ENCODE measurements at regions not wholly inside any gene's neighbourhood (a gene's known extent, or its start where the extent isn't known, plus 50 kb on each side); places are given as distances from the start of the nearest gene placed in this dataset.

DNA sequence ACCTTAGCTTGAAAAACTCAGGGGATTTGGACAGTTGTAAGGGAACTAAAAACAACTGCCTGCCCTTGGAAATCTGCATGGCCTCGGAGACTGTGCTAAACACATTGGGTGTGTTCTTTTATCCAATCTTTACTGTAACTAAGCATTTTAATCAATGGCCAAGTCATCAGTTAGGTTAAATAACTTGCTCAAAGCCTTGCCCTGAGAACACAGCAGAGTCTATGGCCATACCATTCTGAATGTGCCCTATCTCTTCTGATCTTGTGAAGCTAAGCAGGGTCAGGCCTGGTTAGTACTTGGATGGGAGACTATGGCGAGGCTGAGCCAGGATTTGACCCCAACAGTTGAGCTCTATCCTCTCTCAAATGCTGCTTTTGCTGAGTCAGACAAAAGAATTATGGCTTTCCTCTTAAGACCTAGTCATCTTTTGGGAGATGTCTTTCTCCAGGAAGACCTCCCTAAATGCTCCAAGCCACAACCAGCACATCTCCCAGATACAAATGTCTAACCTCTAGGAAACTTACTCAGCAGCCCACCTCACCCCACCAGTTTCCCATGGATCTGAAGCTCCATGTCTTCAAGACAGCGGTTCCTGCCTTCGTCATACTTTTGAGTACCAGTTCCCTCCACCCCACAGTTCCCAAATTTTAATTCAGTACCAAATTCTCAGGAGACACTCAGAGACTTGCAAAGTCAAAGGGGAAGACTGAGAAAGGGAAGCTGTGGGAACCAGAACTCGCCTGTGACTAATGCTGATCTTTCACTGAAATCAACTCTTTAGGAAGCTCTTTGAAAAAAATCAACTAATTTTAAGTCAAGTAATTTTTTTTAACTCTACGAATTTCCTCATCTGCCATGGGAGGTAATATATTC, 336.1 kb downstream of the MAF start (continued):
- TF ChIP-seq KLF6 (CRISPR knock-in tag; IDR thresholded peaks at IDR 0.05; ENCODE audit: borderline replicate concordance) (no peak), BDP1 (IDR thresholded peaks at IDR 0.05; ENCODE audit: insufficient read depth, insufficient read length) (no peak), MAFF (IDR thresholded peaks at IDR 0.05; ENCODE audit: low read length) (peak; percentile 59), ZNF316 (IDR thresholded peaks at IDR 0.05) (peak; percentile 80), NFE2L1 (tag; IDR thresholded peaks at IDR 0.05; ENCODE audit: borderline replicate concordance, low read depth) (no peak), ELF2 (CRISPR knock-in tag; IDR thresholded peaks at IDR 0.05) (no peak), C11orf30 (IDR thresholded peaks at IDR 0.05; ENCODE audit: low read depth) (peak; percentile 69; the same call in 1 of the 2 replicates), ZNF561 (CRISPR knock-in tag; conservative IDR thresholded peaks at IDR 0.05) (no peak), FOXM1 (IDR thresholded peaks at IDR 0.05; ENCODE audit: low read depth) (no peak), FOXM1 (CRISPR knock-in tag; IDR thresholded peaks at IDR 0.05; ENCODE audit: low read depth) (no peak), NCOR1 (IDR thresholded peaks at IDR 0.05) (no peak), TBP (optimal IDR thresholded peaks at IDR 0.05; ENCODE audit: low read depth, low read length) (peak; percentile 47), CREM (IDR thresholded peaks at IDR 0.05; ENCODE audit: low read depth) (no peak)

DNA sequence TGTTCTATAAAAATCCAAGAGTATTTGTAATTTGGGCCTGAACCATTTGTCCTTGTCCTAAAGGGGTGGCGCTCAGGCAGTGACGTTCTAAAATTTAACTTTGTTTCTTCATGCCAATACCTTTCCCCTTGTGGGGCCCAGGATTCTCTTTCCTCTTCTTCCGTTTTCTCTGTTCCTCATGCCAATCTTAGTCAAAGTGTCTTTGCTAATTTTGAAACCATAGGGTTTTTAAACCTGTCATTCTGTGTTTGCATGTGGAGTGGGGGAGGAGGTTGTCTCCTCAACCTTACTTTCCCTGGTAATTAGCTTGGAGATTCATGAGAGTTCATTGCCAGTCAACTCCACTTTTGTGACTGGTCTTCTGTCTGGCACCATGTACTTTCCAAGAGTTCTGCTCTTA, 337.1 kb downstream of the MAF start:
- ChIA-PET POLR2A (interaction anchor here (0.6 kb wide), 1 partner anchor 348 kb away, joined by 3 read pairs; no protein-coding TSS in a partner anchor), CTCF (ENCODE audit: low intra/inter-chr PET ratio) (no interaction called here)

More for the DNA sequence above, 337.1 kb downstream of the MAF start:
- in situ Hi-C loops (cut with MboI) = no loop called here
- WGBS (ENCODE audit: insufficient coverage, low coverage, missing lambda C conversion rate) = 0% methylated on average over 3 of the region's 3 CpGs
- Histone ChIP-seq H3K9me1 (ENCODE audit: control insufficient read depth, insufficient read depth, low read length) (no peaks in the 10 kb centered on the region), H3K4me3 (no peak overlapping the region), H3K4me1 (replicated peaks in 1 of 2; ENCODE audit: control insufficient read depth in 2 of 2, insufficient read depth in 2 of 2, low read length in 2 of 2) (no peaks in the 10 kb centered on the region), H3K9me3 (replicated peaks; ENCODE audit: control insufficient read depth, insufficient read depth, low read depth, low read length) (no peaks in the 10 kb centered on the region), H3K27ac (ENCODE audit: extremely low read depth, low read depth, low read length) (no peak overlapping the region), H3K27me3 (ENCODE audit: control insufficient read depth in 2 of 2, insufficient read depth in 2 of 2, low read length in 2 of 2) (peaks cover 0 to under 1% of the 10 kb centered on the region in 2 experiments; a peak in 1 of 5 replicates), H3K79me2 (ENCODE audit: control insufficient read depth, insufficient read depth, low read length) (no peaks in the 10 kb centered on the region), H3K4me2 (ENCODE audit: insufficient read depth, low read length) (no peak overlapping the region), H3K36me3 (ENCODE audit: control insufficient read depth, insufficient read depth, low read length) (no peaks in the 10 kb centered on the region), H4K20me1 (replicated peaks; ENCODE audit: control insufficient read depth, insufficient read depth, low read length) (peaks cover 3% of the 10 kb centered on the region; the same call in 1 of the 2 replicates), H3K9ac (ENCODE audit: insufficient read depth in 1 of 2, low read depth in 2 of 2, low read length in 2 of 2) (no peak overlapping the region), H2AFZ (ENCODE audit: low read depth, low read length) (no peak overlapping the region)
- ATAC-seq = no peak
- FAIRE-seq = no peak
- intact Hi-C loops (cut with micrococcal nuclease) = no loop called here
- no TSS peak for BruUV-seq (replicated peaks)
- no peak for TF ChIP-seq POLR2H (tag; IDR thresholded peaks at IDR 0.05; ENCODE audit: low read depth)
- no peak for TF ChIP-seq YY1 (IDR thresholded peaks at IDR 0.05; ENCODE audit: borderline replicate concordance in 1 of 3, control insufficient read depth in 1 of 3, extremely low read depth in 1 of 3, insufficient read depth in 3 of 3, insufficient read length in 1 of 3, insufficient replicate concordance in 2 of 3, low read depth in 1 of 3, low read length in 2 of 3)
- TF ChIP-seq, protein P1, sequence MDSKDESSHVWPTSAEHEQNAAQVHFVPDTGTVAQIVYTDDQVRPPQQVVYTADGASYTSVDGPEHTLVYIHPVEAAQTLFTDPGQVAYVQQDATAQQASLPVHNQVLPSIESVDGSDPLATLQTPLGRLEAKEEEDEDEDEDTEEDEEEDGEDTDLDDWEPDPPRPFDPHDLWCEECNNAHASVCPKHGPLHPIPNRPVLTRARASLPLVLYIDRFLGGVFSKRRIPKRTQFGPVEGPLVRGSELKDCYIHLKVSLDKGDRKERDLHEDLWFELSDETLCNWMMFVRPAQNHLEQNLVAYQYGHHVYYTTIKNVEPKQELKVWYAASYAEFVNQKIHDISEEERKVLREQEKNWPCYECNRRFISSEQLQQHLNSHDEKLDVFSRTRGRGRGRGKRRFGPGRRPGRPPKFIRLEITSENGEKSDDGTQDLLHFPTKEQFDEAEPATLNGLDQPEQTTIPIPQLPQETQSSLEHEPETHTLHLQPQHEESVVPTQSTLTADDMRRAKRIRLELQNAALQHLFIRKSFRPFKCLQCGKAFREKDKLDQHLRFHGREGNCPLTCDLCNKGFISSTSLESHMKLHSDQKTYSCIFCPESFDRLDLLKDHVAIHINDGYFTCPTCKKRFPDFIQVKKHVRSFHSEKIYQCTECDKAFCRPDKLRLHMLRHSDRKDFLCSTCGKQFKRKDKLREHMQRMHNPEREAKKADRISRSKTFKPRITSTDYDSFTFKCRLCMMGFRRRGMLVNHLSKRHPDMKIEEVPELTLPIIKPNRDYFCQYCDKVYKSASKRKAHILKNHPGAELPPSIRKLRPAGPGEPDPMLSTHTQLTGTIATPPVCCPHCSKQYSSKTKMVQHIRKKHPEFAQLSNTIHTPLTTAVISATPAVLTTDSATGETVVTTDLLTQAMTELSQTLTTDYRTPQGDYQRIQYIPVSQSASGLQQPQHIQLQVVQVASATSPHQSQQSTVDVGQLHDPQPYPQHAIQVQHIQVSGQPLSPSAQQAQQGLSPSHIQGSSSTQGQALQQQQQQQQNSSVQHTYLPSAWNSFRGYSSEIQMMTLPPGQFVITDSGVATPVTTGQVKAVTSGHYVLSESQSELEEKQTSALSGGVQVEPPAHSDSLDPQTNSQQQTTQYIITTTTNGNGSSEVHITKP (IDR thresholded peaks at IDR 0.05; ENCODE audit: partially characterized antibody) = peak; percentile 16
- DNase-seq (ENCODE audit: extremely low read depth in 1 of 4, low spot score in 3 of 4) = no peak
